B cell (primary cell): ENCODE measurements at regions not wholly inside any gene's neighbourhood (a gene's known extent, or its start where the extent isn't known, plus 50 kb on each side); places are given as distances from the start of the nearest gene placed in this dataset.
"Not testable (repeated sequence)": the region's sequence is repeated elsewhere in the genome, so short reads cannot be mapped to it uniquely, and the experiment has no call there.

ENCODE experiments used
- EZH2 ChIP-seq: IDR thresholded peaks from 2 replicates; pipeline ENCODE4 v1.6.1; 2012; ENCODE audit warnings: borderline replicate concordance, low read depth, mild to moderate bottlenecking, moderate library complexity, low read length; ENCODE audit not compliant: insufficient read depth, poor library complexity, severe bottlenecking
- TF ChIP-seq, protein P1 (sequence below): fragments of 200-600 bp; IDR thresholded peaks from one replicate; pipeline ENCODE4 v1.8.0; 2022; ENCODE audit warnings: antibody characterized with exemption, mild to moderate bottlenecking

DNA sequence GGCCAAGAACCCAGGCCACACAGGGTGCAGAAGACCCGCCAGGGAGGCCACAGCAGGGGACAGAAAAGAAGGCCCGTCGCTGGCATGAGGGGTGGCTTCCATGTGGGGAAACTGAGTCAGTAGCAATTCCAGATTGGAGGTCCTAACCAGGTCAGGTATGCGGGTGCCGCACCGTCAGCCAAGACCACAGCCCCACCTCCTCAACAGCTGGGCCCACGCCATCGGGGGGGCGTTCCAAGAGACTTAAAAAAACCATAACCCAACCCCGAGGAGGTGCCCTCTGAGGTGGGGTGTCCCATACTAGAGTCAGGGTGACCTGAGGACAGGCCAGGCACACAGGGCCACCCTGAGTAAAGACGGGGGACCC, 5416.8 kb upstream of the TPTE start:
- not testable (repeated sequence) for TF ChIP-seq EZH2
- TF ChIP-seq, protein P1, sequence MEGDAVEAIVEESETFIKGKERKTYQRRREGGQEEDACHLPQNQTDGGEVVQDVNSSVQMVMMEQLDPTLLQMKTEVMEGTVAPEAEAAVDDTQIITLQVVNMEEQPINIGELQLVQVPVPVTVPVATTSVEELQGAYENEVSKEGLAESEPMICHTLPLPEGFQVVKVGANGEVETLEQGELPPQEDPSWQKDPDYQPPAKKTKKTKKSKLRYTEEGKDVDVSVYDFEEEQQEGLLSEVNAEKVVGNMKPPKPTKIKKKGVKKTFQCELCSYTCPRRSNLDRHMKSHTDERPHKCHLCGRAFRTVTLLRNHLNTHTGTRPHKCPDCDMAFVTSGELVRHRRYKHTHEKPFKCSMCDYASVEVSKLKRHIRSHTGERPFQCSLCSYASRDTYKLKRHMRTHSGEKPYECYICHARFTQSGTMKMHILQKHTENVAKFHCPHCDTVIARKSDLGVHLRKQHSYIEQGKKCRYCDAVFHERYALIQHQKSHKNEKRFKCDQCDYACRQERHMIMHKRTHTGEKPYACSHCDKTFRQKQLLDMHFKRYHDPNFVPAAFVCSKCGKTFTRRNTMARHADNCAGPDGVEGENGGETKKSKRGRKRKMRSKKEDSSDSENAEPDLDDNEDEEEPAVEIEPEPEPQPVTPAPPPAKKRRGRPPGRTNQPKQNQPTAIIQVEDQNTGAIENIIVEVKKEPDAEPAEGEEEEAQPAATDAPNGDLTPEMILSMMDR, result not testable (repeated sequence)
